ENCODE measurements at regions not wholly inside any gene's neighbourhood (a gene's known extent, or its start where the extent isn't known, plus 50 kb on each side); places are given as distances from the start of the nearest gene placed in this dataset.
A peak's percentile ranks its signal among the peaks of the same experiment; 100 is the strongest.

- no peak for DNase-seq (ENCODE audit: low read depth in 2 of 2)
Measured at GRCh38 chr6:105499136-105499870, 96.4 kb upstream of the PREP start.

- no peak for DNase-seq (ENCODE audit: low read depth in 2 of 2)
Measured at GRCh38 chr6:105497549-105497948, 94.7 kb upstream of the PREP start.

- no peak for DNase-seq (ENCODE audit: low read depth in 2 of 2)
Measured at GRCh38 chr6:105495515-105495914, 92.6 kb upstream of the PREP start.

GRCh38 chr6:105494688-105495087 lies 91.8 kb upstream of the PREP start:
- peak in 1 of 2 donors; percentile 8 for DNase-seq (ENCODE audit: low read depth in 2 of 2)

GRCh38 chr6:105493736-105494135 lies 90.9 kb upstream of the PREP start:
- DNase-seq (ENCODE audit: low read depth in 2 of 2), result peak; percentile 31 to 44

- no peak for DNase-seq (ENCODE audit: low read depth in 2 of 2)
Measured at GRCh38 chr6:105492706-105493673, 90.1 kb upstream of the PREP start.

GRCh38 chr6:105489216-105489530 lies 86.3 kb upstream of the PREP start:
- DNase-seq (ENCODE audit: low read depth in 2 of 2), result peak in 1 of 2 donors; percentile 21

- peak; percentile 6 to 75 for DNase-seq (ENCODE audit: low read depth in 2 of 2)
Measured at GRCh38 chr6:105488516-105489215, 85.8 kb upstream of the PREP start.

- no peak for DNase-seq (ENCODE audit: low read depth in 2 of 2)
Measured at GRCh38 chr6:105487040-105487790, 84.3 kb upstream of the PREP start.

GRCh38 chr6:105485456-105485855 lies 82.6 kb upstream of the PREP start:
- peak in 1 of 2 donors; percentile 61 for DNase-seq (ENCODE audit: low read depth in 2 of 2)

GRCh38 chr6:105484238-105485161 lies 81.6 kb upstream of the PREP start:
- DNase-seq (ENCODE audit: low read depth in 2 of 2), result peak; percentile 55

GRCh38 chr6:105483492-105483891 lies 80.6 kb upstream of the PREP start:
- DNase-seq (ENCODE audit: low read depth in 2 of 2), result peak in 1 of 2 donors; percentile 26

- no peak for DNase-seq (ENCODE audit: low read depth in 2 of 2)
Measured at GRCh38 chr6:105482921-105483320, 80.0 kb upstream of the PREP start.

GRCh38 chr6:105482227-105482844 lies 79.5 kb upstream of the PREP start:
- DNase-seq (ENCODE audit: low read depth in 2 of 2), result peak; percentile 51 to 74

GRCh38 chr6:105476978-105477377 lies 74.1 kb upstream of the PREP start:
- DNase-seq (ENCODE audit: low read depth in 2 of 2), result no peak

- DNase-seq (ENCODE audit: low read depth in 2 of 2), result no peak
Measured at GRCh38 chr6:105474234-105474633, 71.4 kb upstream of the PREP start.

- DNase-seq (ENCODE audit: low read depth in 2 of 2), result no peak
Measured at GRCh38 chr6:105469946-105470345, 67.1 kb upstream of the PREP start.

- no peak for DNase-seq (ENCODE audit: low read depth in 2 of 2)
Measured at GRCh38 chr6:105468850-105469249, 66.0 kb upstream of the PREP start.

- DNase-seq (ENCODE audit: low read depth in 2 of 2), result no peak
Measured at GRCh38 chr6:105460860-105461259, 58.0 kb upstream of the PREP start.

GRCh38 chr6:105459864-105460263 lies 57.0 kb upstream of the PREP start:
- peak; percentile 50 to 94 for DNase-seq (ENCODE audit: low read depth in 2 of 2)

All from lung microvascular endothelial cell (primary cell).